ENCODE measurements at regions not wholly inside any gene's neighbourhood (a gene's known extent, or its start where the extent isn't known, plus 50 kb on each side); places are given as distances from the start of the nearest gene placed in this dataset.
A peak's percentile ranks its signal among the peaks of the same experiment; 100 is the strongest.

DNA sequence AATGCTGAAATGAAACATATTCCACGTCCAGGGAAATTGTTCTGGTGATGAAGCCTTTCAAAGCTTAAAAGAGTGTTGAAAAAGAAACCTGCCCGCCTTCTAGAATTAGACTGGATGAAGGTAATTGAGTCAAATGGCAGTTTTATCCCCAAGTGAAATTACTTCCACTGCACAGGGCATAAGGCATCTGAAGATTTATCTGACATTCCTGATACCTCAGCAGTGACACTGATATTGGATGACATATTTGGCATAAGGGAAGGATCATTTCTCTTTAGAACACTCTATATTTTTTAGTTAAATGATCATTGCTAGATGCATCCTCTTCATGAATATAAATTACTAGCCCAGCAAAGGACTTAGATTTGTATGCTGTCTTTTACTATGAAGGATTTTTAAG lies 229.6 kb upstream of the TPK1 start:
- Histone ChIP-seq H2AFZ (no peak overlapping the region), H3K27ac (no peak overlapping the region), H3K79me2 (no peaks in the 10 kb centered on the region), H3K4me2 (ENCODE audit: low read length) (no peak overlapping the region), H3K4me1 (no peaks in the 10 kb centered on the region), H3K9ac (no peak overlapping the region), H3K36me3 (ENCODE audit: control insufficient read depth, insufficient read depth, low read length) (no peaks in the 10 kb centered on the region), H3K9me3 (ENCODE audit: control insufficient read depth, low read length) (no peaks in the 10 kb centered on the region), H3K27me3 (ENCODE audit: control insufficient read depth, insufficient read depth, low read length) (no peaks in the 10 kb centered on the region), H3K4me3 (ENCODE audit: low read depth, low read length) (no peak overlapping the region)
- TF ChIP-seq, protein P1, sequence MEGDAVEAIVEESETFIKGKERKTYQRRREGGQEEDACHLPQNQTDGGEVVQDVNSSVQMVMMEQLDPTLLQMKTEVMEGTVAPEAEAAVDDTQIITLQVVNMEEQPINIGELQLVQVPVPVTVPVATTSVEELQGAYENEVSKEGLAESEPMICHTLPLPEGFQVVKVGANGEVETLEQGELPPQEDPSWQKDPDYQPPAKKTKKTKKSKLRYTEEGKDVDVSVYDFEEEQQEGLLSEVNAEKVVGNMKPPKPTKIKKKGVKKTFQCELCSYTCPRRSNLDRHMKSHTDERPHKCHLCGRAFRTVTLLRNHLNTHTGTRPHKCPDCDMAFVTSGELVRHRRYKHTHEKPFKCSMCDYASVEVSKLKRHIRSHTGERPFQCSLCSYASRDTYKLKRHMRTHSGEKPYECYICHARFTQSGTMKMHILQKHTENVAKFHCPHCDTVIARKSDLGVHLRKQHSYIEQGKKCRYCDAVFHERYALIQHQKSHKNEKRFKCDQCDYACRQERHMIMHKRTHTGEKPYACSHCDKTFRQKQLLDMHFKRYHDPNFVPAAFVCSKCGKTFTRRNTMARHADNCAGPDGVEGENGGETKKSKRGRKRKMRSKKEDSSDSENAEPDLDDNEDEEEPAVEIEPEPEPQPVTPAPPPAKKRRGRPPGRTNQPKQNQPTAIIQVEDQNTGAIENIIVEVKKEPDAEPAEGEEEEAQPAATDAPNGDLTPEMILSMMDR (IDR thresholded peaks at IDR 0.05) = no peak

DNA sequence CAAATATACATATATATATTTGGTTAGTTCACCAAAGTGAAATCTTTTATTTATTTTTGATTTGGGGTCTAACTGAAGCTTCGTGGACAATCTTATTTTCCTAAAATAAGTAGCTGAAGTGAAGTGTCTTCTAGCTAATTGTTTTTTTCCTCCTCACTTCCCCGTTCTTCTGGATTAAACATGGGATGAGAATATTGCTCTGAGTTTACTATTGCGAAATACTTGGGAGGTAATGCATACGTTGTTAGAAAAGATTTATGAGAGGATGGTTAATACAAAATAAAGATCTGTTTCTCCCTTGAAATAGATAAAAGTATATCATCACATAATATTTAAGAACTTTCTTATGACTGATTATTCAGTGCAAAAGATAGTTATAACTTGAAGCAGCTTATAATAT lies 228.3 kb upstream of the TPK1 start:
- Histone ChIP-seq H3K27ac (no peak overlapping the region), H2AFZ (no peak overlapping the region), H3K9me3 (ENCODE audit: control insufficient read depth, low read length) (no peaks in the 10 kb centered on the region), H3K4me1 (no peaks in the 10 kb centered on the region), H3K9ac (no peak overlapping the region), H3K4me3 (ENCODE audit: low read depth, low read length) (no peak overlapping the region), H3K4me2 (ENCODE audit: low read length) (no peak overlapping the region), H3K36me3 (ENCODE audit: control insufficient read depth, insufficient read depth, low read length) (no peaks in the 10 kb centered on the region), H3K27me3 (ENCODE audit: control insufficient read depth, insufficient read depth, low read length) (no peaks in the 10 kb centered on the region), H3K79me2 (no peaks in the 10 kb centered on the region)
- TF ChIP-seq, protein P1 (IDR thresholded peaks at IDR 0.05) = no peak

DNA sequence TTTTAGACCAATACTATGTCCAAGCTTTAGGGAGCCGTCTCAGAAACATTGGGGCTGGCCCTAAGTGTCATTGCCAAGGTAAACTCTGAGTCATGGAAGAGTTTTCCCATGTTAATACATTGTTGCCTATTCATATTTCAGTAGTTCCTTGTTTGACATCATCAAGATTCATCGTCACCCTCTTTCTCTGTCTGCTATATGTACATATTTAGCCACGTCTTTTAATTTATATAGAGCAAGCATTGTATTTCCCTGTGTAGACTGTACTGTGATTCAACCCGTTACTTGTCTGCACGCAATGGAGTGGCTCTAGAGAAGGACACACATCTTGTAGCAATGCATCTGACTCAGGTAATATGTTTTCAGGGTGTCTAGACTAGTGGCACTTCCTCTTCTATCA lies 217.9 kb upstream of the TPK1 start:
- H3K27ac ChIP-seq = no peak overlapping the region
- no peak overlapping the region for H3K9ac ChIP-seq
- no peaks in the 10 kb centered on the region for H3K27me3 ChIP-seq (ENCODE audit: control insufficient read depth, insufficient read depth, low read length)
- TF ChIP-seq, protein P1 (IDR thresholded peaks at IDR 0.05) = no peak
- no peak overlapping the region for H3K4me3 ChIP-seq (ENCODE audit: low read depth, low read length)
- no peak overlapping the region for H3K4me2 ChIP-seq (ENCODE audit: low read length)
- H3K9me3 ChIP-seq (ENCODE audit: control insufficient read depth, low read length) = no peaks in the 10 kb centered on the region
- H3K36me3 ChIP-seq (ENCODE audit: control insufficient read depth, insufficient read depth, low read length) = no peaks in the 10 kb centered on the region
- H3K79me2 ChIP-seq = no peaks in the 10 kb centered on the region
- H3K4me1 ChIP-seq = no peaks in the 10 kb centered on the region
- H2AFZ ChIP-seq = no peak overlapping the region

DNA sequence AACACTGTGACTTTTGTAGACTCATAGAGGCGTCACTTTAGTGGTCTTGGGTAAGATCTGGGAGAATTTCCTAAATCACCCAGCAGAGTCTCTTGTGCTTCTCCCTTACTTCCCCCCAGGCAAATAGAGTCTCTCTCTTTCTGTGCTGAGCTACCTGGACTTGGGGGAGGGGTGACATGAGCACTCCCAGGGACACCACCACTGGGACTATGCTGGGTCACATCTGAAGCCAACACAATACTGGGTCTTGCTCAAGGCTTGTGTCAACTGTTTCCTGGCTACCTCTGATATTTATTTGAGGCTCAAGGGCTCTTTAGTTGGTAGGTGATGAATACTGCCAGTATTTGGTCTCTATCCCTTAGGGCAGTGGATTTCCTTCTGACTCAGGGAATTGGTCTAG lies 214.6 kb upstream of the TPK1 start:
- H3K4me3 ChIP-seq (ENCODE audit: low read depth, low read length) = no peak overlapping the region
- no peaks in the 10 kb centered on the region for H3K79me2 ChIP-seq
- no peak overlapping the region for H2AFZ ChIP-seq
- TF ChIP-seq, protein P1 (IDR thresholded peaks at IDR 0.05) = no peak
- no peaks in the 10 kb centered on the region for H3K4me1 ChIP-seq
- H3K36me3 ChIP-seq (ENCODE audit: control insufficient read depth, insufficient read depth, low read length) = no peaks in the 10 kb centered on the region
- H3K27ac ChIP-seq = no peak overlapping the region
- no peaks in the 10 kb centered on the region for H3K27me3 ChIP-seq (ENCODE audit: control insufficient read depth, insufficient read depth, low read length)
- no peak overlapping the region for H3K9ac ChIP-seq
- H3K9me3 ChIP-seq (ENCODE audit: control insufficient read depth, low read length) = no peaks in the 10 kb centered on the region
- H3K4me2 ChIP-seq (ENCODE audit: low read length) = no peak overlapping the region

DNA sequence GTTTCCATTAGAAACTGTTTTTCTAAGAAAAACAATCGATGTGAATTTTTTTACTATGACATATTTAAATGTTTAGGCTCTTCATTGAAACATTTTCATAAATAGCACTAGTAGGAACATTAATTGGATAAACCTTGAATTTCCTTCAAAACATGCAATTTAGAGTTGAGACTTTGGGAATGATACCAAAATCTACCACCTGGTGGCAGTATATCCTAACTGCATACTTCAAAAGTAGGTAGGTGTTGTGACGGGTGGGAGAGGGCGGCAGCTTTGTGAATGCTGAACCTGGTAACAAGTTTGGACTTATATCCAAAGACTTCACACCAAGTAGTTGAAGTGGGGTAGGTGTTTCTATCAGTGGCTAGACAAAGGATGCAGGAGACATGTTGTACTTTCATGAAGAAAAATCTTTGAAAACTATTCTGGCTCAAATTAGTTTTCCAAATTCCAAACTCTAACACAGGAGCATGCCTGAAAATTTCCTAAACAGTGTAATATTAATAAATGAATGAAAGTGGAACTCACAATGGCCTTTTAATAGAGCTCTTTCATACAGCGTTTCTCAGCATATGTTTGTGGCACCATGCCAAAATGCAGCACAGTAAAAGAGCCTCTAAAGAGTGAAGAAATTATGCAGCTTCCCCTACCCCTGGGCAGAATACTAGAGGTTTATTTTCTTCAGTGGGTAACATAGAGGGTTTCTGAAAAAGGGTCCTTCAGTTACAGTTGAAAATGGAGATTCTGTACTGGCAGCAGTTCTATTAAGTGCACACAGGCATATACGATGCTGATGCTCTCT lies 201.0 kb upstream of the TPK1 start:
- TF ChIP-seq, protein P1 (IDR thresholded peaks at IDR 0.05) = peak; percentile 88

More for the DNA sequence above, 201.0 kb upstream of the TPK1 start:
- peak overlapping the region; percentile 26 for H3K4me2 ChIP-seq (ENCODE audit: low read length)
- H3K36me3 ChIP-seq (ENCODE audit: control insufficient read depth, insufficient read depth, low read length) = no peaks in the 10 kb centered on the region
- peak overlapping the region; percentile 36 for H2AFZ ChIP-seq
- H3K9ac ChIP-seq = no peak overlapping the region
- H3K4me3 ChIP-seq (ENCODE audit: low read depth, low read length) = no peak overlapping the region
- H3K9me3 ChIP-seq (ENCODE audit: control insufficient read depth, low read length) = no peaks in the 10 kb centered on the region
- H3K79me2 ChIP-seq = no peaks in the 10 kb centered on the region
- no peaks in the 10 kb centered on the region for H3K27me3 ChIP-seq (ENCODE audit: control insufficient read depth, insufficient read depth, low read length)
- H3K27ac ChIP-seq = no peak overlapping the region
- no peaks in the 10 kb centered on the region for H3K4me1 ChIP-seq

Data from parathyroid adenoma (tissue), 2 donors.